ENCODE measurements at regions not wholly inside any gene's neighbourhood (a gene's known extent, or its start where the extent isn't known, plus 50 kb on each side); places are given as distances from the start of the nearest gene placed in this dataset.

DNA sequence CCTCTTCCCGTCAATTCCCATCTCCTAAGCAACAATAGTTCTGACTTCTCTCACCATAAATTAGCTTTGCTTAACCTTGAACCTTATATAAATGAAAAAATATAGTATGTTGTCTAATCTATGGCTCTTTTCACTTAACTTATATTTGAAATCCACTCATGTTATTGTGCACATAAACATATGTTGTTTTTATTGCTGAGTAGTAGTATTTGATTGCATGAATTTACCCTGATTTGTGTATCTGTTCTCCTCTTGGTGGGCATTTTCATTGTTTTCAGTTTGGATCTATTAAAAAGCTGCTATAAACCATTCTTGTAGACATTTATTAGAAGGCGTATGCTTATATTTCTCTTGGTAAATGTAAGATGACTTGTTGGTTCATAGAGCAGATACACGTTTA lies 874.3 kb upstream of the ZEB2 start:
- Histone ChIP-seq H3K9me3 (no peaks in the 10 kb centered on the region), H3K27ac (no peak overlapping the region), H3K4me3 (replicated peaks in 1 of 3) (no peak overlapping the region), H3K4me1 (peaks cover 0 to 6% of the 10 kb centered on the region in 2 donors), H3K36me3 (no peaks in the 10 kb centered on the region), H3K27me3 (no peaks in the 10 kb centered on the region)
- TF ChIP-seq POLR2A (IDR thresholded peaks at IDR 0.05) (no peak), CTCF (IDR thresholded peaks at IDR 0.05) (no peak)
- intact Hi-C loops (cut with DNase I), result no loop called here
- DNase-seq, result no peak
- WGBS, 2 donors, result 82 to 85% methylated on average over 3 of the region's 3 CpGs

GRCh38 chr2:145386973-145387372 lies 867.1 kb upstream of the ZEB2 start:
- no peaks in the 10 kb centered on the region for H3K27me3 ChIP-seq
- no peak for DNase-seq
- intact Hi-C loops (cut with DNase I), result no loop called here
- TF ChIP-seq CTCF (IDR thresholded peaks at IDR 0.05) (no peak), POLR2A (IDR thresholded peaks at IDR 0.05) (no peak)
- H3K36me3 ChIP-seq, result no peaks in the 10 kb centered on the region
- WGBS, 2 donors, result 59 to 63% methylated on average over 4 of the region's 4 CpGs
- H3K27ac ChIP-seq, result no peak overlapping the region
- no peaks in the 10 kb centered on the region for H3K4me1 ChIP-seq
- H3K4me3 ChIP-seq (replicated peaks in 1 of 3), result no peak overlapping the region
- H3K9me3 ChIP-seq, result no peaks in the 10 kb centered on the region

- WGBS, 2 donors, result 96 to 99% methylated on average over 1 of the region's 1 CpG
- no peaks in the 10 kb centered on the region for H3K4me1 ChIP-seq
- no peaks in the 10 kb centered on the region for H3K27me3 ChIP-seq
- no peak for DNase-seq
- H3K9me3 ChIP-seq, result no peaks in the 10 kb centered on the region
- no peak overlapping the region for H3K4me3 ChIP-seq (replicated peaks in 1 of 3)
- intact Hi-C loops (cut with DNase I), result no loop called here
- H3K27ac ChIP-seq, result no peak overlapping the region
- TF ChIP-seq CTCF (IDR thresholded peaks at IDR 0.05) (no peak), POLR2A (IDR thresholded peaks at IDR 0.05) (no peak)
- H3K36me3 ChIP-seq, result no peaks in the 10 kb centered on the region
Measured at GRCh38 chr2:145383961-145384360, 864.0 kb upstream of the ZEB2 start.

- no peak overlapping the region for H3K4me3 ChIP-seq (replicated peaks in 1 of 3)
- TF ChIP-seq POLR2A (IDR thresholded peaks at IDR 0.05) (no peak), CTCF (IDR thresholded peaks at IDR 0.05) (no peak)
- no peaks in the 10 kb centered on the region for H3K9me3 ChIP-seq
- H3K27me3 ChIP-seq, result no peaks in the 10 kb centered on the region
- DNase-seq, result no peak
- WGBS, 2 donors, result 84 to 86% methylated on average over 4 of the region's 4 CpGs
- intact Hi-C loops (cut with DNase I), result no loop called here
- no peaks in the 10 kb centered on the region for H3K4me1 ChIP-seq
- H3K36me3 ChIP-seq, result no peaks in the 10 kb centered on the region
- H3K27ac ChIP-seq, result no peak overlapping the region
Measured at GRCh38 chr2:145380436-145381017, 860.6 kb upstream of the ZEB2 start.

DNA sequence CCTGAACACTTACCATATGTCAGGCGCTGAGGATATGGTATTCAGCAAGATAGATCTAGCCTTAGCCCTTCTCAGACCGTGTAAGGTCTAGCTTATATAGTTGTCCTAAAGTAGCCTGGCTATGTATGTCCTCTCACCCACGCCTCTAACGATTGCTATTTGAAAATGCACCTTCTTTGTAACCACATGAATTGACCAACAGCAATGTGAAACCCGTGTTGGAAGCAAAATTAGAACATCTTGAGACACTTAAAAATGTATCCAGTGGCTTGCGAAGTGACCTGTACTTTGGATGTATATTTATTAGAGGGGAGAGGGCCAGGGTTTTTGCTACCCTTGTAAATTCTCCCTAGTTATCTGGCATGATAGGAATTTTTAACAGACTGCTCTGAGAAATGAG lies 860.0 kb upstream of the ZEB2 start:
- Histone ChIP-seq H3K4me1 (no peaks in the 10 kb centered on the region), H3K9me3 (no peaks in the 10 kb centered on the region), H3K27me3 (no peaks in the 10 kb centered on the region), H3K4me3 (replicated peaks in 1 of 3) (no peak overlapping the region), H3K27ac (no peak overlapping the region), H3K36me3 (no peaks in the 10 kb centered on the region)
- WGBS, 2 donors, result 83 to 85% methylated on average over 6 of the region's 6 CpGs
- DNase-seq, result no peak
- intact Hi-C loops (cut with DNase I), result no loop called here
- TF ChIP-seq CTCF (IDR thresholded peaks at IDR 0.05), result no peak
- no peak for TF ChIP-seq POLR2A (IDR thresholded peaks at IDR 0.05)
